HPDE6-E6E7 (cell line): ENCODE measurements at regions not wholly inside any gene's neighbourhood (a gene's known extent, or its start where the extent isn't known, plus 50 kb on each side); places are given as distances from the start of the nearest gene placed in this dataset.
"Not testable (repeated sequence)": the region's sequence is repeated elsewhere in the genome, so short reads cannot be mapped to it uniquely, and the experiment has no call there.

Experiments used
- DNase-seq: peaks from one replicate; pipeline ENCODE4 v3.0.0; 2011; ENCODE audit warnings: missing footprints; ENCODE audit errors: extremely low spot score

GRCh38 chr1:105591681-105592080, 1464.8 kb upstream of the PRMT6 start:
- DNase-seq, result no peak

GRCh38 chr1:105608713-105609112, 1447.8 kb upstream of the PRMT6 start:
- DNase-seq, result peak; percentile 12

GRCh38 chr1:105626276-105626987, 1430.0 kb upstream of the PRMT6 start:
- DNase-seq, result no peak

- DNase-seq, result not testable (repeated sequence)
Observed at GRCh38 chr1:105631153-105631744, 1425.2 kb upstream of the PRMT6 start.

GRCh38 chr1:105632342-105633196, 1423.9 kb upstream of the PRMT6 start:
- DNase-seq, result no peak

- DNase-seq, result no peak
Observed at GRCh38 chr1:105636052-105636451, 1420.4 kb upstream of the PRMT6 start.

GRCh38 chr1:105641407-105641806, 1415.1 kb upstream of the PRMT6 start:
- DNase-seq, result no peak

- DNase-seq, result no peak
Observed at GRCh38 chr1:105652109-105652508, 1404.4 kb upstream of the PRMT6 start.

- DNase-seq, result no peak
Observed at GRCh38 chr1:105655032-105655431, 1401.4 kb upstream of the PRMT6 start.

- DNase-seq, result no peak
Observed at GRCh38 chr1:105664495-105664894, 1392.0 kb upstream of the PRMT6 start.

- no peak for DNase-seq
Observed at GRCh38 chr1:105678334-105678733, 1378.1 kb upstream of the PRMT6 start.

GRCh38 chr1:105684714-105685113, 1371.8 kb upstream of the PRMT6 start:
- DNase-seq, result no peak

- DNase-seq, result no peak
Observed at GRCh38 chr1:105686026-105686425, 1370.4 kb upstream of the PRMT6 start.

- DNase-seq, result no peak
Observed at GRCh38 chr1:105686874-105687690, 1369.4 kb upstream of the PRMT6 start.

GRCh38 chr1:105700723-105701122, 1355.8 kb upstream of the PRMT6 start:
- no peak for DNase-seq

GRCh38 chr1:105724286-105724685, 1332.2 kb upstream of the PRMT6 start:
- DNase-seq, result no peak

GRCh38 chr1:105730701-105731100, 1325.8 kb upstream of the PRMT6 start:
- no peak for DNase-seq

- DNase-seq, result no peak
Observed at GRCh38 chr1:105736349-105736748, 1320.1 kb upstream of the PRMT6 start.

- DNase-seq, result no peak
Observed at GRCh38 chr1:105779727-105780126, 1276.7 kb upstream of the PRMT6 start.

GRCh38 chr1:105785021-105785420, 1271.5 kb upstream of the PRMT6 start:
- no peak for DNase-seq

GRCh38 chr1:105793536-105794146, 1262.8 kb upstream of the PRMT6 start:
- peak; percentile 16 for DNase-seq
